ENCODE measurements at regions not wholly inside any gene's neighbourhood (a gene's known extent, or its start where the extent isn't known, plus 50 kb on each side); places are given as distances from the start of the nearest gene placed in this dataset.

DNA sequence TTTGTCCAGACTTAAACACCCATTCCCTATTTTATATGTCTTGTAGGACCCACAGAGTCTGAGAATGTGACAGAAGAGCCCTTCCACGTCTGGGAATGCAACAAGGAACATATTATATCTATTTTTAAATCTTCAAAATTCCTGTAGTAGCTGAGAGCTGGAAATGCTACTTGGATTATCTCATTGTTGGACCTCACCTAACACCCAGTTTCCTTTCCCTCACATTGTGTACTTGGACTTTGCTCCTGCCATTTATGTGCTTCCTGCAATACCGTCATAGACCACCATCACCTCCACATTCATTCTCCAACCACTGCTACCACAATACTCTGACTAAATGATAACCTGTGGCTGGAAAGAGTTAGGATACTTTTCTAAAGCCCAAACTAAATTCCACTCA is 335.4 kb downstream of the COL12A1 start:
- Mint-ChIP-seq H3K27ac (no peak overlapping the region), H3K36me3 (ENCODE audit: low read depth) (no peaks in the 10 kb centered on the region), H3K27me3 (ENCODE audit: low read depth) (no peaks in the 10 kb centered on the region), H3K4me3 (no peak overlapping the region), H3K4me1 (ENCODE audit: low read depth) (no peaks in the 10 kb centered on the region), H3K9me3 (ENCODE audit: insufficient read depth) (peaks cover 5% of the 10 kb centered on the region)
- ChIA-PET CTCF (no interaction called here), POLR2A (no interaction called here)
- ATAC-seq (no peak), DNase-seq (no peak)

DNA sequence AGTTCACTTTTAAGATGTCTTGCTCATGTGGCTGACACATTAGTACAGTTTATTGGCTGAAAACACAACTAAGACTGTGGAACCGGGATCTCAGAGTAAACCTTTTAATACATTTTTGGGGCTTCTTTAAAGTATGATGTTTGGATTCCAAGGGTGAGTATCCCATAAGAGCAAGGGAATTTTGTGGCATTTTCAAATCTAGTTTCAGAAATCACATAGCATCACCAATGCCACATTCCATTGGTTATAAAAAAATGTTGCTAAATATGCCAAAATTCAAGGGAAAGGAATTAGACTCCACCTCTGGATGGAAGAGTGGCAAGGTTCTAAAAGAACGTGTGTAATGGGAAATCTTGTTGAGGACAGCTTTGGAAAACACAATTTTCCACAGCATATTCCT is 338.6 kb downstream of the COL12A1 start:
- no peaks in the 10 kb centered on the region for H3K27me3 Mint-ChIP-seq (ENCODE audit: low read depth)
- POLR2A ChIA-PET = no interaction called here
- no peak overlapping the region for H3K27ac Mint-ChIP-seq
- DNase-seq = no peak
- CTCF ChIA-PET = no interaction called here
- peaks cover 5% of the 10 kb centered on the region for H3K9me3 Mint-ChIP-seq (ENCODE audit: insufficient read depth)
- ATAC-seq = no peak
- H3K36me3 Mint-ChIP-seq (ENCODE audit: low read depth) = no peaks in the 10 kb centered on the region
- no peak overlapping the region for H3K4me3 Mint-ChIP-seq
- no peaks in the 10 kb centered on the region for H3K4me1 Mint-ChIP-seq (ENCODE audit: low read depth)

DNA sequence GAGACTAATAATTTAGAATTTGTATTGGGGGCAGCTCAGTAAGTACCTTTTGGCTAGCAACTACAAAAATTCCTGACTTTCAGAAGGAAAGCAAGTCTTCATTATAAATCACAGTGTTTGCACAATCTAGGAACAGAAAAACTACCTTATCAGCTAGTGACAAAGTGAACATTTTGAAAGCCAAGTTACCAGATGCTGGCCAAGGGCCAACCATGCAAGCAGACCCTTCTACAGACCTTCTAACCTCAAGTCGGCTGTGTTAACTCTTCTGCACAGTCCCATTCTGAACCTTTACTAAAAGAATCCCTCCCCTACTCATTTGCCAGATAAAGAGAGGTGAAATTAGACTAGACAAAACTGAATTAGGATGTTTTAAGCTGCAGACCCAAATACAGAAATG is 341.9 kb downstream of the COL12A1 start:
- CTCF ChIA-PET = no interaction called here

DNA sequence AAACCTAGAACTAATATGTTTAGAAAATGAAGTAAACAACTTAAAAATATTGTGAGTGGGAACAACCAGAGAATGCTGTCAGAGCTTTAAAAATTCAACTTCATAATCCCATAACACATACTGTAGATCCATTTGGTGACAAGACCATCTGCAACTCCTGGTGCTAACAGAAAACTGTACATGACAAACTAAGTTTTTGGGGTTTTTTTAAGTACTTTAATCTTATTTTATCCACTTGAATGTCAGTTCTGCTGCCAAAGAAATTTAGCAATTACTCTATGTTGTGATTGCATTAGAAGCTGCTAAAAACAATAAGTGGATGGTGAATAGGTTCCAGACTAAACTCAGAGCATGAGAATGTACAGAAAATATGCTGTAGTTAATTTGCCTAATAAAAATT is 345.4 kb downstream of the COL12A1 start:
- no peak overlapping the region for H3K4me3 Mint-ChIP-seq
- H3K9me3 Mint-ChIP-seq (ENCODE audit: insufficient read depth) = no peaks in the 10 kb centered on the region
- no peaks in the 10 kb centered on the region for H3K27me3 Mint-ChIP-seq (ENCODE audit: low read depth)
- POLR2A ChIA-PET = no interaction called here
- CTCF ChIA-PET = interaction anchor here (0.5 kb wide), 1 partner anchor 22 kb away, joined by 3 read pairs; no protein-coding TSS in a partner anchor
- ATAC-seq = no peak
- no peaks in the 10 kb centered on the region for H3K36me3 Mint-ChIP-seq (ENCODE audit: low read depth)
- no peak for DNase-seq
- H3K27ac Mint-ChIP-seq = no peak overlapping the region
- H3K4me1 Mint-ChIP-seq (ENCODE audit: low read depth) = no peaks in the 10 kb centered on the region

More for the DNA sequence above, 341.9 kb downstream of the COL12A1 start:
- Mint-ChIP-seq H3K4me1 (ENCODE audit: low read depth) (no peaks in the 10 kb centered on the region), H3K4me3 (no peak overlapping the region), H3K27me3 (ENCODE audit: low read depth) (no peaks in the 10 kb centered on the region), H3K9me3 (ENCODE audit: insufficient read depth) (peaks cover 1% of the 10 kb centered on the region), H3K36me3 (ENCODE audit: low read depth) (no peaks in the 10 kb centered on the region), H3K27ac (no peak overlapping the region)
- ATAC-seq = no peak
- POLR2A ChIA-PET = no interaction called here
- DNase-seq = no peak

DNA sequence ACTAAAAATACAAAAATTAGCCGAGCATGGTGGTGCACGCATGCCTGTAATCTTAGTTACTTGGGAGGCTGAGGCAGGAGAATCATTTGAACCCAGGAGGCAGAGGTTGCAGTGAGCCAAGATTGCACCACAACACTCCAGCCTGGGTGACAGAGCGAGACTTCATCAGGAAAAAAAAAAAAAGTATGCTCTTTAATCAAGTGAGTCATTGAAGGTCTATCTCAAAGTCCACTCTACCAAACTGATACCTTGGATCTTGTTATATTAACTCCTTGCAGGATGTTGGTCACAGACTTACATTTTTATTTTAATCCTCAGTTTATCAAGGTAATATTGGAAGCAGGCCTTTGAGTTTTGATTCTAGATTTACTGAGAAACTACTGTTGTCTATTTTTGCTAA is 348.7 kb downstream of the COL12A1 start:
- ChIA-PET CTCF (no interaction called here), POLR2A (no interaction called here)
- Mint-ChIP-seq H3K27me3 (ENCODE audit: low read depth) (no peaks in the 10 kb centered on the region), H3K4me1 (ENCODE audit: low read depth) (no peaks in the 10 kb centered on the region), H3K4me3 (no peak overlapping the region), H3K36me3 (ENCODE audit: low read depth) (no peaks in the 10 kb centered on the region), H3K27ac (no peak overlapping the region), H3K9me3 (ENCODE audit: insufficient read depth) (no peaks in the 10 kb centered on the region)
- ATAC-seq (no peak), DNase-seq (no peak)

DNA sequence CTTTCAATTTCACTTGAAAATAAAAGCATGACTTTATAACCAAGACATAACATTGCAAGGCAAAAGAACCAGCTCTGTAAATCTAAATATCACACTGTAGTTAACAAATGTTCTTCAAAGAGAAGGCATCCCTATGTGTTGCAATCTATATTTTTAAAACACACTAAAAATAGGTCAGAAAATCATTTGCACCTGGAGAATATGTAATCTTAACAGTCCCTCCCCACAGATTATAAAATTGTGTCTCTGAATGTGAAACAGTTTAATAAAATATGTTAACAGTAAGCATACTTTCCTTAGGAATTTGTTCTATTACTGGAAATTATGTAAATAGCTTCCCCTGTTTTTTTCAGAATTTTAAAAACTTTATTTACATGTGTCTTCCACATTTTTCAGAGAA is 351.9 kb downstream of the COL12A1 start:
- Mint-ChIP-seq H3K27me3 (ENCODE audit: low read depth) (no peaks in the 10 kb centered on the region), H3K4me3 (no peak overlapping the region), H3K36me3 (ENCODE audit: low read depth) (no peaks in the 10 kb centered on the region), H3K27ac (no peak overlapping the region), H3K9me3 (ENCODE audit: insufficient read depth) (no peaks in the 10 kb centered on the region), H3K4me1 (ENCODE audit: low read depth) (no peaks in the 10 kb centered on the region)
- ATAC-seq (no peak), DNase-seq (no peak)
- ChIA-PET POLR2A (no interaction called here), CTCF (no interaction called here)

DNA sequence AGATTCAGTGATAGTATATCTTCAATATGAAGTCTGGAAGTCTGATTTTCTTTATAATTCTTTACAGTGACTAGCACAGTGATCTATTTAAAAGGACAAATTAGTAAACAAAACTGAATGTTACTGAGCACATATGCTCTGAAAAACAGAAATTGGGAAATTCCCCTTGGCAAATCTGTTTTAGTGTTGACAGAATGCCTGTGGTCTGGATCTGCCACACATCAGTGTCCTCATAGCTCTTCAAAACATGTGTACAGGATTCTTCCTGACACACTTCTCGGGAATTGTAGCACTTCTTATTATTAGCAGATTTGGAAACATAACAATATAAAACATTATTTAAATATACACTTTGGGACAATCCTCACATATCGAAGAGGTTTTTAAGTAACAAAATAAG is 354.3 kb downstream of the COL12A1 start:
- Mint-ChIP-seq H3K9me3 (ENCODE audit: insufficient read depth) (no peaks in the 10 kb centered on the region), H3K36me3 (ENCODE audit: low read depth) (no peaks in the 10 kb centered on the region), H3K4me3 (no peak overlapping the region), H3K27ac (no peak overlapping the region), H3K4me1 (ENCODE audit: low read depth) (no peaks in the 10 kb centered on the region), H3K27me3 (ENCODE audit: low read depth) (no peaks in the 10 kb centered on the region)
- DNase-seq (no peak), ATAC-seq (no peak)
- ChIA-PET CTCF (no interaction called here), POLR2A (no interaction called here)

DNA sequence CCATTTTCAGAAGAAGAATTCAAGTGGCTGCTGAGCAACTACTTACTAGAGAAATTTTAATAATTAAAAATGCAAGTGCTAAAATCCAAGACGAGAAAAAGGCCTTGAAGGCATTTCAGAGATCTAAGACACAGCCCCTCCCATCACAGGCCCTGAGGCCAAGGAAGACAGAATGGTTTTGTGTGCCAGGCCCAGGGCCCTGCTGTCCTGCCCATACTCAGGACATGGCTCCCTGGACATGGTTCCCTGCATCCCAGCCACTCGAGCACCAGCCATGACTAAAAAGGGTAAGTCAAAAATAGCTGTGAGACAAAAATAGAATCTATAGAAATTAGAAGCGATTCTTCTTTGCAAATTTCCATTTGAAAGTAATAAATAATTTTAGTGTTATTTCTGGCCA is 364.9 kb downstream of the COL12A1 start:
- POLR2A ChIA-PET = no interaction called here
- no peak overlapping the region for H3K4me3 Mint-ChIP-seq
- no peaks in the 10 kb centered on the region for H3K4me1 Mint-ChIP-seq (ENCODE audit: low read depth)
- DNase-seq = no peak
- H3K27me3 Mint-ChIP-seq (ENCODE audit: low read depth) = no peaks in the 10 kb centered on the region
- no peak overlapping the region for H3K27ac Mint-ChIP-seq
- H3K9me3 Mint-ChIP-seq (ENCODE audit: insufficient read depth) = no peaks in the 10 kb centered on the region
- H3K36me3 Mint-ChIP-seq (ENCODE audit: low read depth) = no peaks in the 10 kb centered on the region
- ATAC-seq = no peak
- CTCF ChIA-PET = no interaction called here

DNA sequence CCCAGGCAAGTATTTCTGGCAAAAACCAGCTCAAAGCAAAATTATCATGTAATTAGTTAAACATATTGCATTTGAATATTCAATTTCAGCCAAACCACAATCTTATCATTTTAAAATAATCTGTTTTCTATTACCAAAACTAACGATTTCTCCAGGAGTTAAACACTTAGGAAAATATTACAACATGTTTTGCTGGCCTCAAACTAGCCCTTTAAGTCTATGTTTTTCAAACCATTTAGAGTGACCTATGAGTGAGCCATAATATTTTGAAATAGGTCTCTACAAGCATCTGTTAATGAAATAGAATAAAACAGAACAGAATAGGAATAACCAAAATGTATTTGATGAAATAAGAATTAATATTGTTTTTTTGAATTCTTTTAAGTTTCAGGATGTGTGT is 370.9 kb downstream of the COL12A1 start:
- H3K4me3 Mint-ChIP-seq = no peak overlapping the region
- no peaks in the 10 kb centered on the region for H3K36me3 Mint-ChIP-seq (ENCODE audit: low read depth)
- H3K4me1 Mint-ChIP-seq (ENCODE audit: low read depth) = no peaks in the 10 kb centered on the region
- H3K9me3 Mint-ChIP-seq (ENCODE audit: insufficient read depth) = peaks cover 4% of the 10 kb centered on the region
- ATAC-seq (no peak), DNase-seq (no peak)
- no peaks in the 10 kb centered on the region for H3K27me3 Mint-ChIP-seq (ENCODE audit: low read depth)
- ChIA-PET CTCF (no interaction called here), POLR2A (no interaction called here)
- no peak overlapping the region for H3K27ac Mint-ChIP-seq

DNA sequence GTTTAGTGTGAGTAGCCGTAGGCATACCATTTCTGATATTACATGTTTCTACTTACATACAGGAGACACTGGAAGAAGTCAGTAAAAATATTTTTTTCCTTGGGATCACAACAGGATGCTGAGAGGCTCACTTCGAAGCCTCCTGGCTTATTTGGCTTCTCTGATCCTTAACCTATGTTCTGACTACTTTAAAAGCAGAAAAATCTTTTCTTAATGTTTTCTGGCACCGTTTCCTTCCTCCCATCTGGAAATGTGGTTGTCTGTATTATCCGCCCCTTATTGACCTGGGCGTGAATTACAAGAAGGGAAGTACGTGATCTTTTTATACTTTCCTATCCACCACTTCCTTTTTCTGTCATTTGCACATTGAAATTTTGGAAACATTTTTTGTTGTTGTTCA is 379.6 kb downstream of the COL12A1 start:
- no peaks in the 10 kb centered on the region for H3K36me3 Mint-ChIP-seq (ENCODE audit: low read depth)
- no peaks in the 10 kb centered on the region for H3K4me1 Mint-ChIP-seq (ENCODE audit: low read depth)
- no peaks in the 10 kb centered on the region for H3K27me3 Mint-ChIP-seq (ENCODE audit: low read depth)
- H3K9me3 Mint-ChIP-seq (ENCODE audit: insufficient read depth) = peaks cover 10% of the 10 kb centered on the region
- H3K27ac Mint-ChIP-seq = no peak overlapping the region
- no peak for ATAC-seq
- DNase-seq = no peak
- POLR2A ChIA-PET = no interaction called here
- H3K4me3 Mint-ChIP-seq = no peak overlapping the region
- CTCF ChIA-PET = no interaction called here

DNA sequence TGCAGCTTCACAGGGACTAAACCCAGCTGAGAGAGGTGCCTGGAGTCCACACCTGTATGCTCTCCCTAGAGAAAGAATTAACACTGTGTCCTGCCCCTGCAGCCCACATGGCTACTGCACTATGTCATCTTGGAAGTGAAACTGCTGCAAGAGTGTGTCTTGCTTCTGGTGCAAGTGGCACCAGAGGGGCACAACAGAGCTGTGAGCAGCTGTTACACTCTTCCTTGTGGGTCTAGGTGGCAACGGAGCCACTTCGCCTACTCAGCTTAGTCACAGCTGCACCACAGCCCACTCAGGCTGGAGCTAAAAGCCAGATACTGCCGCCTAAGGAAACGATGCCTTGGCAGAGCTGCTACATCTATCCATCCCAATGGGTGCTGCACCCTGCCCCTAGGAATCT is 391.4 kb downstream of the COL12A1 start:
- Mint-ChIP-seq H3K9me3 (ENCODE audit: insufficient read depth) (peaks cover 6% of the 10 kb centered on the region), H3K4me1 (ENCODE audit: low read depth) (no peaks in the 10 kb centered on the region), H3K27ac (no peak overlapping the region), H3K36me3 (ENCODE audit: low read depth) (no peaks in the 10 kb centered on the region), H3K4me3 (no peak overlapping the region), H3K27me3 (ENCODE audit: low read depth) (no peaks in the 10 kb centered on the region)
- ChIA-PET CTCF (no interaction called here), POLR2A (interaction anchor here (0.6 kb wide), 1 partner anchor 192 kb away, joined by 3 read pairs; no protein-coding TSS in a partner anchor)
- DNase-seq = no peak
- ATAC-seq = no peak

DNA sequence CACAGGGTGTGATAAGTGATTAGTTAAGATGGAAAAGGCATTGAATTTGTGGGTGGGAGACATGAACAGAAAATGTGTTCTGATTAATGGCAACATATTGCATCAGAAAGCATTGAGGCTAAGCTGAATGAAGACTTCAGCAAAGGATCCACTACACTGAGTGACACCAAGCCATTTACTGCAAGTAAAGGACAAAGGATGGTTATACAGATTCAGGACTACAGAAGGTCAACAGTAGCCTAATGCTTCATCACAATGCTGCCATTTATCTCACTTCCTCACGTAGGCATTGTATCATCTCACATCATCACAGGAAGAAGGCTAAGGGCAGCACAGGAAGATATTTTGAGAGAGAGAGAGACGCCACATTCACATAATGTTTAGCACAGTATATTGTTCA is 398.2 kb downstream of the COL12A1 start:
- Mint-ChIP-seq H3K9me3 (ENCODE audit: insufficient read depth) (no peaks in the 10 kb centered on the region), H3K4me3 (no peak overlapping the region), H3K36me3 (ENCODE audit: low read depth) (no peaks in the 10 kb centered on the region), H3K4me1 (ENCODE audit: low read depth) (no peaks in the 10 kb centered on the region), H3K27me3 (ENCODE audit: low read depth) (no peaks in the 10 kb centered on the region), H3K27ac (no peak overlapping the region)
- ChIA-PET CTCF (no interaction called here), POLR2A (no interaction called here)
- ATAC-seq = no peak
- DNase-seq = no peak

DNA sequence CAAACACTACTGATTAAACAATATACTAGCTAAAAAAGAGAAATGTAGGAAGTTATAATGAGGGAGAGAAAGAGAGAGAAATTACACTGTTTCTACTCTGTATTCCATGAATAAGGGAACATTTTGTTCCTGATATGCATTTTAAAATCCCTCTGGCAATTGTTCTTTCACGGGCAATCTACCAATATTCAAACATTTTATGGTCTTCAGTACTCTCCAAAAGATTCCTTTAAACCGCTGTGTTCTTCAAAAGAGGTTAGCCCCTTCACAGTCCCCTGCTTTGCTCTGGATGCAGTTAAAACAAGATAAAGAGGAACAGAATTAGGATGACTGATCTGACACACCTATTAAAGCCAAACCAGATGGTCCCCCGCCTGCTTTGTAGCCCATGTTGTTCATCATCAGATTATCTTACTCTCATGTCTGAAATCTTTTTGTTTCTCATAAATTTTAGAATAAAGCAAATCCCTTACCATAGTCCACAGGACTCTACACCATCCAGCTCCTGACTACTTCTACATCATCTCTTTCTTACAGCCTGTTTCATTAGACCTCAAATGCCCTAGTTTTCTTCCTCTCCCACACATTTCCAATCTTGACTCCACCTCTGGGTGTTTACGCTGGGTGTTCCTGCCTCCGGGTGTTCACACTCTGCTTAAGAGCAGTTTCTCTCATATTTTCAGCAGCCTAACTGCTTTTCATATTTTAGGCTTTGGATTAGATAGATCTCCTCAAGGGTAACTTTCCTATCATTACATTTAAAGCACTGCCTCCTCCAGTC is 399.7 kb downstream of the COL12A1 start:
- no peaks in the 10 kb centered on the region for H3K4me1 Mint-ChIP-seq (ENCODE audit: low read depth)
- H3K27ac Mint-ChIP-seq = no peak overlapping the region
- DNase-seq = no peak
- H3K4me3 Mint-ChIP-seq = no peak overlapping the region
- no peaks in the 10 kb centered on the region for H3K9me3 Mint-ChIP-seq (ENCODE audit: insufficient read depth)
- ATAC-seq = no peak
- H3K27me3 Mint-ChIP-seq (ENCODE audit: low read depth) = no peaks in the 10 kb centered on the region
- no peaks in the 10 kb centered on the region for H3K36me3 Mint-ChIP-seq (ENCODE audit: low read depth)
- ChIA-PET CTCF (no interaction called here), POLR2A (no interaction called here)

Data from activated CD8-positive, alpha-beta T cell treated with anti-CD3 and anti-CD28 coated beads, Interleukin-2, amount 10 ng/mL, durations not matched to agents 7 days and 5 days (primary cell).